ENCODE measurements at regions not wholly inside any gene's neighbourhood (a gene's known extent, or its start where the extent isn't known, plus 50 kb on each side); places are given as distances from the start of the nearest gene placed in this dataset.

- Mint-ChIP-seq H3K36me3 (no peaks in the 10 kb centered on the region), H3K27ac (no peak overlapping the region)
Measured at GRCh38 chr7:25652366-25652765, 424.1 kb upstream of the NPVF start.

GRCh38 chr7:25653384-25653783, 425.1 kb upstream of the NPVF start:
- Mint-ChIP-seq H3K27ac (no peak overlapping the region), H3K9me3 (no peaks in the 10 kb centered on the region), H3K4me3 (no peak overlapping the region), H3K27me3 (peaks cover 9% of the 10 kb centered on the region), H3K4me1 (peaks cover 7% of the 10 kb centered on the region), H3K36me3 (no peaks in the 10 kb centered on the region)
- ATAC-seq: no peak

More at GRCh38 chr7:25652366-25652765, 424.1 kb upstream of the NPVF start:
- H3K9me3 Mint-ChIP-seq: no peaks in the 10 kb centered on the region
- ATAC-seq: no peak
- H3K4me1 Mint-ChIP-seq: peaks cover 7% of the 10 kb centered on the region
- no peak overlapping the region for H3K4me3 Mint-ChIP-seq
- H3K27me3 Mint-ChIP-seq: peaks cover 9% of the 10 kb centered on the region

GRCh38 chr7:25656071-25656470, 427.8 kb upstream of the NPVF start:
- H3K27me3 Mint-ChIP-seq: peaks cover 9% of the 10 kb centered on the region
- H3K4me1 Mint-ChIP-seq: peaks cover 7% of the 10 kb centered on the region
- H3K27ac Mint-ChIP-seq: no peak overlapping the region
- no peak for ATAC-seq
- H3K36me3 Mint-ChIP-seq: no peaks in the 10 kb centered on the region
- H3K9me3 Mint-ChIP-seq: no peaks in the 10 kb centered on the region
- no peak overlapping the region for H3K4me3 Mint-ChIP-seq

GRCh38 chr7:25656581-25657026, 428.3 kb upstream of the NPVF start:
- Mint-ChIP-seq H3K36me3 (no peaks in the 10 kb centered on the region), H3K9me3 (no peaks in the 10 kb centered on the region), H3K27ac (no peak overlapping the region), H3K27me3 (peaks cover 9% of the 10 kb centered on the region), H3K4me1 (peaks cover 7% of the 10 kb centered on the region), H3K4me3 (no peak overlapping the region)
- ATAC-seq: no peak

GRCh38 chr7:25658375-25658774, 430.1 kb upstream of the NPVF start:
- H3K27ac Mint-ChIP-seq: no peak overlapping the region
- peaks cover 6% of the 10 kb centered on the region for H3K27me3 Mint-ChIP-seq
- peaks cover 7% of the 10 kb centered on the region for H3K4me1 Mint-ChIP-seq
- no peak overlapping the region for H3K4me3 Mint-ChIP-seq
- no peaks in the 10 kb centered on the region for H3K9me3 Mint-ChIP-seq
- no peaks in the 10 kb centered on the region for H3K36me3 Mint-ChIP-seq
- no peak for ATAC-seq

- ATAC-seq: no peak
- Mint-ChIP-seq H3K4me1 (peaks cover 7% of the 10 kb centered on the region), H3K27ac (no peak overlapping the region), H3K4me3 (no peak overlapping the region), H3K27me3 (peaks cover 4% of the 10 kb centered on the region), H3K36me3 (no peaks in the 10 kb centered on the region), H3K9me3 (no peaks in the 10 kb centered on the region)
Measured at GRCh38 chr7:25659841-25660240, 431.6 kb upstream of the NPVF start.

- H3K9me3 Mint-ChIP-seq: no peaks in the 10 kb centered on the region
- no peak for ATAC-seq
- H3K4me1 Mint-ChIP-seq: no peaks in the 10 kb centered on the region
- H3K27me3 Mint-ChIP-seq: peaks cover 16% of the 10 kb centered on the region
- H3K27ac Mint-ChIP-seq: no peak overlapping the region
- no peak overlapping the region for H3K4me3 Mint-ChIP-seq
- H3K36me3 Mint-ChIP-seq: no peaks in the 10 kb centered on the region
Measured at GRCh38 chr7:25662841-25663800, 434.8 kb upstream of the NPVF start.

GRCh38 chr7:25663877-25664276, 435.6 kb upstream of the NPVF start:
- H3K36me3 Mint-ChIP-seq: no peaks in the 10 kb centered on the region
- H3K27ac Mint-ChIP-seq: no peak overlapping the region
- H3K4me1 Mint-ChIP-seq: no peaks in the 10 kb centered on the region
- ATAC-seq: no peak
- H3K4me3 Mint-ChIP-seq: no peak overlapping the region
- no peaks in the 10 kb centered on the region for H3K9me3 Mint-ChIP-seq
- peaks cover 19% of the 10 kb centered on the region for H3K27me3 Mint-ChIP-seq

- H3K9me3 Mint-ChIP-seq: no peaks in the 10 kb centered on the region
- ATAC-seq: no peak
Measured at GRCh38 chr7:25664593-25664992, 436.3 kb upstream of the NPVF start.

GRCh38 chr7:25665374-25665773, 437.1 kb upstream of the NPVF start:
- H3K36me3 Mint-ChIP-seq: no peaks in the 10 kb centered on the region
- peaks cover 25% of the 10 kb centered on the region for H3K27me3 Mint-ChIP-seq
- no peaks in the 10 kb centered on the region for H3K9me3 Mint-ChIP-seq
- H3K4me3 Mint-ChIP-seq: no peak overlapping the region
- no peaks in the 10 kb centered on the region for H3K4me1 Mint-ChIP-seq
- no peak overlapping the region for H3K27ac Mint-ChIP-seq
- ATAC-seq: no peak

More at GRCh38 chr7:25664593-25664992, 436.3 kb upstream of the NPVF start:
- no peak overlapping the region for H3K27ac Mint-ChIP-seq
- no peaks in the 10 kb centered on the region for H3K36me3 Mint-ChIP-seq
- no peaks in the 10 kb centered on the region for H3K4me1 Mint-ChIP-seq
- no peak overlapping the region for H3K4me3 Mint-ChIP-seq
- peaks cover 25% of the 10 kb centered on the region for H3K27me3 Mint-ChIP-seq

- H3K9me3 Mint-ChIP-seq: no peaks in the 10 kb centered on the region
- ATAC-seq: no peak
- H3K4me1 Mint-ChIP-seq: no peaks in the 10 kb centered on the region
- no peaks in the 10 kb centered on the region for H3K36me3 Mint-ChIP-seq
- peaks cover 25% of the 10 kb centered on the region for H3K27me3 Mint-ChIP-seq
- H3K27ac Mint-ChIP-seq: no peak overlapping the region
- H3K4me3 Mint-ChIP-seq: no peak overlapping the region
Measured at GRCh38 chr7:25665903-25666670, 437.8 kb upstream of the NPVF start.

GRCh38 chr7:25666671-25667060, 438.4 kb upstream of the NPVF start:
- Mint-ChIP-seq H3K27me3 (peaks cover 25% of the 10 kb centered on the region), H3K9me3 (no peaks in the 10 kb centered on the region), H3K4me3 (no peak overlapping the region), H3K4me1 (no peaks in the 10 kb centered on the region), H3K36me3 (no peaks in the 10 kb centered on the region), H3K27ac (no peak overlapping the region)
- no peak for ATAC-seq

GRCh38 chr7:25669281-25669781, 441.0 kb upstream of the NPVF start:
- H3K4me1 Mint-ChIP-seq: no peaks in the 10 kb centered on the region
- H3K27ac Mint-ChIP-seq: no peak overlapping the region
- peaks cover 25% of the 10 kb centered on the region for H3K27me3 Mint-ChIP-seq
- no peak for ATAC-seq
- H3K9me3 Mint-ChIP-seq: no peaks in the 10 kb centered on the region
- no peaks in the 10 kb centered on the region for H3K36me3 Mint-ChIP-seq
- H3K4me3 Mint-ChIP-seq: no peak overlapping the region

- ATAC-seq: no peak
- Mint-ChIP-seq H3K27me3 (peaks cover 18% of the 10 kb centered on the region), H3K27ac (no peak overlapping the region)
Measured at GRCh38 chr7:25669961-25670841, 441.9 kb upstream of the NPVF start.

GRCh38 chr7:25671111-25671510, 442.8 kb upstream of the NPVF start:
- Mint-ChIP-seq H3K4me3 (no peak overlapping the region), H3K36me3 (no peaks in the 10 kb centered on the region), H3K4me1 (no peaks in the 10 kb centered on the region), H3K27me3 (peaks cover 9% of the 10 kb centered on the region), H3K27ac (no peak overlapping the region), H3K9me3 (no peaks in the 10 kb centered on the region)
- ATAC-seq: no peak

More at GRCh38 chr7:25669961-25670841, 441.9 kb upstream of the NPVF start:
- Mint-ChIP-seq H3K9me3 (no peaks in the 10 kb centered on the region), H3K4me1 (no peaks in the 10 kb centered on the region), H3K4me3 (no peak overlapping the region), H3K36me3 (no peaks in the 10 kb centered on the region)
